Vagina (tissue), 2 donors: ENCODE measurements at regions not wholly inside any gene's neighbourhood (a gene's known extent, or its start where the extent isn't known, plus 50 kb on each side); places are given as distances from the start of the nearest gene placed in this dataset.

ENCODE experiments used
- POLR2AphosphoS5 ChIP-seq, 2 donors: sonication (generic); formaldehyde crosslinking; IDR thresholded peaks; one replicate each; pipeline ENCODE4 v1.9.0; 2017; ENCODE audit warnings: antibody characterized with exemption in 2 of 2, mild to moderate bottlenecking in 2 of 2, low read depth in 1 of 2; ENCODE audit not compliant: insufficient read depth in 1 of 2
- TF ChIP-seq, protein P1 (sequence below), 3 experiments: fragments of 450-650 bp in 2 of 3; fragments of 200-600 bp in 1 of 3; sonication (generic) in 1 of 3; IDR thresholded peaks; one replicate each; pipeline ENCODE4 v1.5.1; 2017 to 2019; ENCODE audit warnings: antibody characterized with exemption in 3 of 3, mild to moderate bottlenecking in 2 of 3, moderate library complexity in 2 of 3

- TF ChIP-seq, protein P1, sequence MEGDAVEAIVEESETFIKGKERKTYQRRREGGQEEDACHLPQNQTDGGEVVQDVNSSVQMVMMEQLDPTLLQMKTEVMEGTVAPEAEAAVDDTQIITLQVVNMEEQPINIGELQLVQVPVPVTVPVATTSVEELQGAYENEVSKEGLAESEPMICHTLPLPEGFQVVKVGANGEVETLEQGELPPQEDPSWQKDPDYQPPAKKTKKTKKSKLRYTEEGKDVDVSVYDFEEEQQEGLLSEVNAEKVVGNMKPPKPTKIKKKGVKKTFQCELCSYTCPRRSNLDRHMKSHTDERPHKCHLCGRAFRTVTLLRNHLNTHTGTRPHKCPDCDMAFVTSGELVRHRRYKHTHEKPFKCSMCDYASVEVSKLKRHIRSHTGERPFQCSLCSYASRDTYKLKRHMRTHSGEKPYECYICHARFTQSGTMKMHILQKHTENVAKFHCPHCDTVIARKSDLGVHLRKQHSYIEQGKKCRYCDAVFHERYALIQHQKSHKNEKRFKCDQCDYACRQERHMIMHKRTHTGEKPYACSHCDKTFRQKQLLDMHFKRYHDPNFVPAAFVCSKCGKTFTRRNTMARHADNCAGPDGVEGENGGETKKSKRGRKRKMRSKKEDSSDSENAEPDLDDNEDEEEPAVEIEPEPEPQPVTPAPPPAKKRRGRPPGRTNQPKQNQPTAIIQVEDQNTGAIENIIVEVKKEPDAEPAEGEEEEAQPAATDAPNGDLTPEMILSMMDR (IDR thresholded peaks at IDR 0.05), result no peak
- TF ChIP-seq POLR2AphosphoS5 (IDR thresholded peaks at IDR 0.05; ENCODE audit: insufficient read depth in 1 of 2, low read depth in 1 of 2), result no peak
Measured at GRCh38 chrX:121746105-121746504, 698.7 kb downstream of the GLUD2 start.
